GM23248 (cell line): ENCODE measurements at regions not wholly inside any gene's neighbourhood (a gene's known extent, or its start where the extent isn't known, plus 50 kb on each side); places are given as distances from the start of the nearest gene placed in this dataset.

Experiments used
- EZH2 ChIP-seq: fragments of 200-600 bp; sonication (generic); IDR thresholded peaks from 2 replicates; pipeline ENCODE4 v1.6.1; 2018; ENCODE audit warnings: antibody characterized with exemption, mild to moderate bottlenecking; ENCODE audit not compliant: insufficient read depth, poor library complexity, severe bottlenecking
- EZH2phosphoT487 ChIP-seq: fragments of 200-600 bp; sonication (generic); IDR thresholded peaks from 2 replicates; pipeline ENCODE4 v1.6.1; 2018; ENCODE audit warnings: antibody characterized with exemption, moderate library complexity, mild to moderate bottlenecking, low read depth; ENCODE audit not compliant: insufficient read depth

DNA sequence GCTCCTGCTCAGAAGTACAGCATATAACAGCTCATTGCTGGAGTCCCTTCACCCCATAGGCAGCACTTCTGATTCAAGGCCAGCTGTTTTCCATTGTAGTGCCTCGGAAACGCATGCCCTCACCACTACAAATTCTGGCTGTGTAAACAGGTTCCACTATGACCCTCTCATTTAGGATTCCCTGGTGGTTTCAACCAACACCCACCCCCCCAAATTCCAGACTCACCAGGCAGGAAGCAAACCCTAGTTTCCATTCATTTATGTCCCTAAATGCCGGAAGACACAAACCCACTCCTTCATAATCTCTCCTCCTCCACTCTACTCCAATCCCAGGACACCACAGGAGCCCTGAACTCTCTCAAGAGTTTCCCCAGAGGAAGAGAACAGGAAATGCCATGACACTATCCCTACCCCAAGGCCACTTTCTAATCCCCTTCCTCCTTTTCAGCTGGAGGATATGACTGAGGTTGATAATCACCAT, 75.9 kb upstream of the TMPO start:
- TF ChIP-seq EZH2 (no peak), EZH2phosphoT487 (no peak)
